Stomach (tissue), 4 donors: ENCODE measurements at regions not wholly inside any gene's neighbourhood (a gene's known extent, or its start where the extent isn't known, plus 50 kb on each side); places are given as distances from the start of the nearest gene placed in this dataset.

ENCODE experiments used
- POLR2A ChIP-seq, 4 donors: fragments of 450-650 bp; IDR thresholded peaks; one replicate each; pipeline ENCODE4 v1.6.1; 2016; ENCODE audit warnings: antibody characterized with exemption in 4 of 4, control low read depth in 2 of 4, mild to moderate bottlenecking in 1 of 4, moderate library complexity in 1 of 4
- POLR2AphosphoS5 ChIP-seq, 3 donors: sonication (generic); formaldehyde crosslinking; IDR thresholded peaks; one replicate each; pipeline ENCODE4 v1.6.1; 2016; ENCODE audit warnings: antibody characterized with exemption in 3 of 3

GRCh38 chr4:38378478-38378877 lies 285.5 kb upstream of the KLF3 start:
- TF ChIP-seq POLR2AphosphoS5 (IDR thresholded peaks at IDR 0.05) (no peak), POLR2A (IDR thresholded peaks at IDR 0.05) (no peak)
